ENCODE measurements at regions not wholly inside any gene's neighbourhood (a gene's known extent, or its start where the extent isn't known, plus 50 kb on each side); places are given as distances from the start of the nearest gene placed in this dataset.
"Not testable (repeated sequence)": the region's sequence is repeated elsewhere in the genome, so short reads cannot be mapped to it uniquely, and the experiment has no call there.

DNA sequence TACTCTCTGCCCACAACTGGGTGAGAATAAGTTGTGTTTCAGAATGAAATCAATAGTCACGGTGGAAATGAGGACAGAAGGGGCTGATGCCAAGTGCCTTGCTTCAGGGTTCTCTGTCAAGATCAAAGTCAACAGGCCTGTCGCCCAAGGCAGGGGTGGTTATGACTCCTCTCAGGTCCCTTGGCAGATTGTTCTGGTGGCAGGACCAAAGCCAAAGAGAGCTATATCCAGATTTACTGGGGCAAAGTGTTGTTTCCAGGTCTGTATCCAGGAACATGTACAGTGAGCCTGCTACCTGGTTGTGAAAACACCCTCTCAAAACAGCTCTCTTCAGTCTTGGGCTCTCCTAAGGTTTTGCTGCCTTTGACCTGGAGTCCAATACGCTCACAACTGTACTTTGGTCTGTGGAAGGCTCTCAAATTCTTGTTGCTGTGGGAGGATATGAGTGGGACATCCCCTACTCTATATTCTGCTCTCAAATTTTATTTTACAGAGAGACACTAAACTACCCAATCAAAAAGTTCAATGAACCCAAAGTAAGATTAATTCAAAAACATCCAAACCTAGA, 175.1 kb upstream of the ETV3 start:
- no peak overlapping the region for H3K9ac ChIP-seq
- no peak for TF ChIP-seq Cebpa-rat (IDR thresholded peaks at IDR 0.05)
- H3K4me3 ChIP-seq, result no peak overlapping the region
- no peaks in the 10 kb centered on the region for H4K20me1 ChIP-seq
- peaks cover 33% of the 10 kb centered on the region for H3K9me3 ChIP-seq
- H3K4me1 ChIP-seq, result no peaks in the 10 kb centered on the region
- H3K27me3 ChIP-seq, result no peaks in the 10 kb centered on the region
- H3K27ac ChIP-seq, result no peak overlapping the region
- no peaks in the 10 kb centered on the region for H3K36me3 ChIP-seq
- no peak overlapping the region for H3K4me2 ChIP-seq

GRCh38 chr1:157312082-157312812, 174.1 kb upstream of the ETV3 start:
- H3K36me3 ChIP-seq, result no peaks in the 10 kb centered on the region
- peaks cover 6% of the 10 kb centered on the region; the same call in 1 of the 2 replicates for H3K4me1 ChIP-seq
- H4K20me1 ChIP-seq, result no peaks in the 10 kb centered on the region
- no peak overlapping the region for H3K4me3 ChIP-seq
- TF ChIP-seq Cebpa-rat (IDR thresholded peaks at IDR 0.05), result no peak
- no peak overlapping the region for H3K4me2 ChIP-seq
- no peak overlapping the region for H3K27ac ChIP-seq
- no peaks in the 10 kb centered on the region for H3K27me3 ChIP-seq
- H3K9ac ChIP-seq, result no peak overlapping the region
- H3K9me3 ChIP-seq, result peaks cover 22% of the 10 kb centered on the region

DNA sequence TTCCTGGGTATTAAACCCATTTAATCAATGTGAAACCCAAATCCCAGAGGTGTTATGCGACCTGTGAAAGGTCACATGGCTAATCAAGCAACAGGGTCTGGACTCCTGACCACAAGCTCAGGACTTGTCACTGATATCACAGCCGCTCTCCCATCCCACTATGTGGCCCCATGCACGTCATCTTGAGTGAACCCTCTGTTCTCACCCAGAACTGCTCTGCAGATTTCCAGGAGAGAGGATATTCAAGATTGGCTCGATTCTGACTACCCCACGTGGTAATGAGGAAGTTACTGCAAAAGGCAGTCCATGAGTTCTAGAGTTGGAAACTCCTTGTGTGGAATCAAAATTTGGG, 173.5 kb upstream of the ETV3 start:
- no peak for TF ChIP-seq Cebpa-rat (IDR thresholded peaks at IDR 0.05)
- H3K4me2 ChIP-seq, result no peak overlapping the region
- no peak overlapping the region for H3K4me3 ChIP-seq
- no peaks in the 10 kb centered on the region for H3K36me3 ChIP-seq
- peaks cover 16% of the 10 kb centered on the region for H3K9me3 ChIP-seq
- H3K27me3 ChIP-seq, result no peaks in the 10 kb centered on the region
- no peaks in the 10 kb centered on the region for H4K20me1 ChIP-seq
- peaks cover 6% of the 10 kb centered on the region; the same call in 1 of the 2 replicates for H3K4me1 ChIP-seq
- H3K27ac ChIP-seq, result no peak overlapping the region
- H3K9ac ChIP-seq, result no peak overlapping the region

DNA sequence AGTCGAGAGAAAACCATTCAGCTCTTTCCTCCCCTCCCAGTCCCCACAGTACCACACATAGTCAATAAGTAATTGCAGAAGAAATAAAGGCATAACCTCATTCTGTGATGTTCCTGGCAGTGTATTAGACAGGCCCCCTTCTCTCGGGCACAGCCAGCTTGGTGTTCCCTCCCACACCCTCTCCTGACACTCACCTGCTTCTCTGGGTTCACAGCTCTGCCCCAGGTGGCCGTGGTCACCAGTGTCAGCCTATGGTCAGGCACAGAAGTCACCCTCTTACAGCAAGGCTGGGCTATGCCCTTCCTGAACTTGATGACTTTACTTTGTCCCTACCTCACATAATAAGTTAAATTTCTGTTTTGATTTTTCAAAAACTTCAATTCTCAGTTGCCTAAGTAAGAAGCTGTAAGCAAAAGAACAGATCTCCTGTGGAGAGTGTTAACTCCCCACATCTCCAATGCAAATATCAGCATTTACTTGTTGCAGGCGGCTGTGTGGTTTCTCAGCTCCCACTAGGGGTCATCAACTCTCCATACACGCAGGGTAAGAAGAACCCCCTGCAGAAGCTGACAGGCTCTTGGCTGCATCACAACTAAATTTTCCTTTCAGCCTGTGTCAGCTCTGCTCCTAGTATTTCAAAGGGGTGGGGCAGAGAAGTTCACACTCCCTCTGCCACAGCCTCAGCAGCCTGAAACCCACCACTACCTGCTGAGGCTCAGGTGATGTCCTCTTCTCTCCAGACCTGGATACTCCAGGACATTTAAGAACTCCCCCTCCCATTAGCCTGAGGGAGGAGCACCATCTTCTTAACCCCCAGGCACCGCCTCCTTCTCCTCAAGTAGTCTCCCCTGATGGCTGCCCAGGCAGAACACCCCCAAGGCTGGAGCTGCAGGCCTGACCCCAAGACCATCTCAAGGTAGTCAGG, 172.9 kb upstream of the ETV3 start:
- not testable (repeated sequence) for H3K9ac ChIP-seq, H3K4me2 ChIP-seq, H3K4me1 ChIP-seq, H3K27ac ChIP-seq, H3K36me3 ChIP-seq, H3K27me3 ChIP-seq, H4K20me1 ChIP-seq, H3K4me3 ChIP-seq
- peaks cover 10% of the 10 kb centered on the region for H3K9me3 ChIP-seq

- H3K9me3 ChIP-seq, result peaks cover 3% of the 10 kb centered on the region; the same call in 1 of the 2 replicates
- H3K4me1 ChIP-seq, result peaks cover 6% of the 10 kb centered on the region; the same call in 1 of the 2 replicates
- no peak overlapping the region for H3K27ac ChIP-seq
- no peaks in the 10 kb centered on the region for H3K27me3 ChIP-seq
- no peaks in the 10 kb centered on the region for H3K36me3 ChIP-seq
- no peak overlapping the region for H3K4me3 ChIP-seq
- H3K4me2 ChIP-seq, result no peak overlapping the region
- no peak for TF ChIP-seq Cebpa-rat (IDR thresholded peaks at IDR 0.05)
- H3K9ac ChIP-seq, result no peak overlapping the region
- H4K20me1 ChIP-seq, result no peaks in the 10 kb centered on the region
Observed at GRCh38 chr1:157310401-157310800, 172.2 kb upstream of the ETV3 start.

- H3K4me2 ChIP-seq, result no peak overlapping the region; the same call in 1 of the 2 replicates
- TF ChIP-seq Cebpa-rat (IDR thresholded peaks at IDR 0.05), result no peak
- H3K4me3 ChIP-seq, result no peak overlapping the region
Observed at GRCh38 chr1:157307491-157307890, 169.3 kb upstream of the ETV3 start.

GRCh38 chr1:157306896-157307295, 168.7 kb upstream of the ETV3 start:
- no peak for TF ChIP-seq Cebpa-rat (IDR thresholded peaks at IDR 0.05)
- H3K27ac ChIP-seq, result no peak overlapping the region
- H3K36me3 ChIP-seq, result no peaks in the 10 kb centered on the region
- H3K27me3 ChIP-seq, result no peaks in the 10 kb centered on the region
- H3K4me3 ChIP-seq, result no peak overlapping the region
- no peak overlapping the region for H3K9ac ChIP-seq
- no peaks in the 10 kb centered on the region for H4K20me1 ChIP-seq
- no peaks in the 10 kb centered on the region for H3K9me3 ChIP-seq
- H3K4me1 ChIP-seq, result peaks cover 6% of the 10 kb centered on the region; the same call in 1 of the 2 replicates
- no peak overlapping the region for H3K4me2 ChIP-seq

More at GRCh38 chr1:157307491-157307890, 169.3 kb upstream of the ETV3 start:
- Histone ChIP-seq H4K20me1 (no peaks in the 10 kb centered on the region), H3K4me1 (peaks cover 6% of the 10 kb centered on the region; the same call in 1 of the 2 replicates), H3K9me3 (no peaks in the 10 kb centered on the region), H3K9ac (no peak overlapping the region), H3K27me3 (no peaks in the 10 kb centered on the region), H3K27ac (no peak overlapping the region; the same call in 1 of the 2 replicates), H3K36me3 (no peaks in the 10 kb centered on the region)

GRCh38 chr1:157304271-157304670, 166.1 kb upstream of the ETV3 start:
- H3K36me3 ChIP-seq, result no peaks in the 10 kb centered on the region
- H3K27me3 ChIP-seq, result no peaks in the 10 kb centered on the region
- no peak for TF ChIP-seq Cebpa-rat (IDR thresholded peaks at IDR 0.05)
- peaks cover 6% of the 10 kb centered on the region; the same call in 1 of the 2 replicates for H3K4me1 ChIP-seq
- H3K4me2 ChIP-seq, result no peak overlapping the region
- no peak overlapping the region for H3K9ac ChIP-seq
- no peaks in the 10 kb centered on the region for H3K9me3 ChIP-seq
- H3K4me3 ChIP-seq, result no peak overlapping the region
- no peak overlapping the region for H3K27ac ChIP-seq
- H4K20me1 ChIP-seq, result no peaks in the 10 kb centered on the region

DNA sequence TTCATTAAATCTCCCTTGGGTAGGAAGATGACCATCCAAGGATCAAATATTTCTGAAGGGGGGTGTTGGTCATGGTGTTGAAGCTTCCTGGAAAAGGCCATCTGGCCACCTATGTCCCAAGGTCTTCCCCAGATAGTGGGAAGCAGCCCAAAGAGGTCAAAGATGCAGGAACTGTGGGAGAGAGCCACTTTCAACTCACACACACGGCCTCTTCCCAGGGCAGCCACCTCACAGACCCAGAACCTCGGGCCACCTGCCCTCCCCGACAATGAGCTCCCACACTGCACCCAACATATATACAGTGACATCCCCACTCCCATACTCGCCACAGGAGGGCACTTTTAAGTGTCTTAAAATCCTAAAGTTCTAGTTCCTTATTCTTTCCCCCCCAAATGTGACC, 164.5 kb upstream of the ETV3 start:
- Histone ChIP-seq H3K4me3 (no peak overlapping the region), H3K9me3 (no peaks in the 10 kb centered on the region), H3K9ac (no peak overlapping the region), H3K4me2 (no peak overlapping the region), H4K20me1 (no peaks in the 10 kb centered on the region), H3K4me1 (peaks cover 5% of the 10 kb centered on the region; the same call in 1 of the 2 replicates), H3K27me3 (no peaks in the 10 kb centered on the region), H3K36me3 (no peaks in the 10 kb centered on the region), H3K27ac (no peak overlapping the region)
- no peak for TF ChIP-seq Cebpa-rat (IDR thresholded peaks at IDR 0.05)

DNA sequence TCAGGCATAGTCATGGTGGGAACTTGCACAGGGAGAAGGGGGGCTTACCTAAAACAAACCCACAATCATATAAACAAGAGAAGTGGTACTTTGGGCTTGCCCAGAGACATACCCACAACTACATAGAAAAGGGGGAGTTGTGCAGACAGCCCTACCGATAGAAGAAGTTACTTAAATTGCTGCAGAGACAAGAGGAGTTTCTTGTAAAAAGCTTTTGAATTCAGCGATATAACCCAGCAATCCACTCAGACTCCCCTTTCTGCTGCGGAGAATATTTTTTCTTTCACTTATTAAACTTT, 164.0 kb upstream of the ETV3 start:
- no peak overlapping the region for H3K27ac ChIP-seq
- no peak for TF ChIP-seq Cebpa-rat (IDR thresholded peaks at IDR 0.05)

More for the DNA sequence above, 164.0 kb upstream of the ETV3 start:
- Histone ChIP-seq H3K9me3 (no peaks in the 10 kb centered on the region), H4K20me1 (no peaks in the 10 kb centered on the region), H3K4me2 (no peak overlapping the region), H3K9ac (no peak overlapping the region), H3K27me3 (no peaks in the 10 kb centered on the region), H3K36me3 (no peaks in the 10 kb centered on the region), H3K4me1 (no peaks in the 10 kb centered on the region), H3K4me3 (no peak overlapping the region)

Measured in BLaER1 (cell line).